ENCODE measurements at regions not wholly inside any gene's neighbourhood (a gene's known extent, or its start where the extent isn't known, plus 50 kb on each side); places are given as distances from the start of the nearest gene placed in this dataset.

GRCh38 chr12:124726596-124727263, 136.9 kb downstream of the SCARB1 start:
- DNase-seq, result no peak

- no peak for DNase-seq
Observed at GRCh38 chr12:124725597-124726237, 137.9 kb downstream of the SCARB1 start.

- no peak for DNase-seq
Observed at GRCh38 chr12:124725099-124725498, 138.6 kb downstream of the SCARB1 start.

- no peak for DNase-seq
Observed at GRCh38 chr12:124722878-124723277, 140.8 kb downstream of the SCARB1 start.

- DNase-seq, result no peak
Observed at GRCh38 chr12:124721501-124722162, 142.0 kb downstream of the SCARB1 start.

GRCh38 chr12:124720681-124721500, 142.8 kb downstream of the SCARB1 start:
- DNase-seq, result peak in 30 of 51 donors; percentile 11 to 61 (median 38)

- peak in 3 of 51 donors; percentile 48 to 61 (median 58) for DNase-seq
Observed at GRCh38 chr12:124720004-124720680, 143.5 kb downstream of the SCARB1 start.

- peak in 2 of 51 donors; percentile 9 to 24 for DNase-seq
Observed at GRCh38 chr12:124719231-124719630, 144.4 kb downstream of the SCARB1 start.

- DNase-seq, result no peak
Observed at GRCh38 chr12:124718458-124718857, 145.2 kb downstream of the SCARB1 start.

GRCh38 chr12:124718036-124718435, 145.6 kb downstream of the SCARB1 start:
- DNase-seq, result peak in 1 of 51 donors; percentile 28

- no peak for DNase-seq
Observed at GRCh38 chr12:124717318-124717717, 146.3 kb downstream of the SCARB1 start.

- no peak for DNase-seq
Observed at GRCh38 chr12:124716208-124717130, 147.2 kb downstream of the SCARB1 start.

- peak in 1 of 51 donors; percentile 13 for DNase-seq
Observed at GRCh38 chr12:124715121-124715990, 147.9 kb upstream of the NCOR2 start.

GRCh38 chr12:124713436-124714082, 146.1 kb upstream of the NCOR2 start:
- peak in 7 of 51 donors; percentile 25 to 42 (median 36) for DNase-seq

GRCh38 chr12:124713041-124713435, 145.6 kb upstream of the NCOR2 start:
- peak in 3 of 51 donors; percentile 22 to 52 (median 39) for DNase-seq

- no peak for DNase-seq
Observed at GRCh38 chr12:124711344-124711743, 143.9 kb upstream of the NCOR2 start.

- DNase-seq, result no peak
Observed at GRCh38 chr12:124709722-124710687, 142.6 kb upstream of the NCOR2 start.

Data from hypothalamus (tissue), 51 donors.